ENCODE measurements at regions not wholly inside any gene's neighbourhood (a gene's known extent, or its start where the extent isn't known, plus 50 kb on each side); places are given as distances from the start of the nearest gene placed in this dataset.

GRCh38 chr6:134420614-134421181 is 102.8 kb upstream of the SGK1 start:
- H3K4me3 ChIP-seq, result no peak overlapping the region
- H3K4me1 ChIP-seq, result no peaks in the 10 kb centered on the region
- H3K27me3 ChIP-seq, result no peaks in the 10 kb centered on the region
- H3K9me3 ChIP-seq, result no peaks in the 10 kb centered on the region
- 80% methylated on average over 3 of the region's 3 CpGs for WGBS, 2 donors
- H3K27ac ChIP-seq, result no peak overlapping the region
- H3K36me3 ChIP-seq, result no peaks in the 10 kb centered on the region
- intact Hi-C loops (cut with DNase I), result no loop called here
- TF ChIP-seq POLR2A (IDR thresholded peaks at IDR 0.05) (no peak), POLR2AphosphoS5 (IDR thresholded peaks at IDR 0.05) (no peak), EP300 (IDR thresholded peaks at IDR 0.05) (no peak)
- TF ChIP-seq, protein P1, sequence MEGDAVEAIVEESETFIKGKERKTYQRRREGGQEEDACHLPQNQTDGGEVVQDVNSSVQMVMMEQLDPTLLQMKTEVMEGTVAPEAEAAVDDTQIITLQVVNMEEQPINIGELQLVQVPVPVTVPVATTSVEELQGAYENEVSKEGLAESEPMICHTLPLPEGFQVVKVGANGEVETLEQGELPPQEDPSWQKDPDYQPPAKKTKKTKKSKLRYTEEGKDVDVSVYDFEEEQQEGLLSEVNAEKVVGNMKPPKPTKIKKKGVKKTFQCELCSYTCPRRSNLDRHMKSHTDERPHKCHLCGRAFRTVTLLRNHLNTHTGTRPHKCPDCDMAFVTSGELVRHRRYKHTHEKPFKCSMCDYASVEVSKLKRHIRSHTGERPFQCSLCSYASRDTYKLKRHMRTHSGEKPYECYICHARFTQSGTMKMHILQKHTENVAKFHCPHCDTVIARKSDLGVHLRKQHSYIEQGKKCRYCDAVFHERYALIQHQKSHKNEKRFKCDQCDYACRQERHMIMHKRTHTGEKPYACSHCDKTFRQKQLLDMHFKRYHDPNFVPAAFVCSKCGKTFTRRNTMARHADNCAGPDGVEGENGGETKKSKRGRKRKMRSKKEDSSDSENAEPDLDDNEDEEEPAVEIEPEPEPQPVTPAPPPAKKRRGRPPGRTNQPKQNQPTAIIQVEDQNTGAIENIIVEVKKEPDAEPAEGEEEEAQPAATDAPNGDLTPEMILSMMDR (IDR thresholded peaks at IDR 0.05), result no peak
- DNase-seq, result no peak

DNA sequence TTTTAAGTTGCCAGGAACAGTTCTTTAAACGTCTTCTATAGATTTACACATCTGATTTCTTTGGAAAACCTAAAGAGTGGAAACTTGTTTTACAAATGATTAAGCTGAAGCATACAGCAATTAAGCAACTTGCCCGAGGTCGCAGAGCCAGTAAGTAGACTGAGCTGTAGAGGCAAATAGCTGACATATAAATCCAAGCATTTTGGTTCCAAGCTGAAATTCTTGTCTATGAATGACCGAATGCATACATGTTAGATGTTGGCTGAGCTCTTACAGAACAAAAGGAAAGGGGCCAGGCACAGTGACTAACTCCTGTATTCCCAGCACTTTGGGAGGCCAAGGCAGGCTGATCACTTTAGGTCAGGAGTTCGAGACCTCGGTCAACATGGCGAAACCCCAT is 101.8 kb upstream of the SGK1 start:
- no peak for TF ChIP-seq POLR2A (IDR thresholded peaks at IDR 0.05)
- TF ChIP-seq EP300 (IDR thresholded peaks at IDR 0.05), result no peak
- TF ChIP-seq, protein P1 (IDR thresholded peaks at IDR 0.05), result no peak
- TF ChIP-seq POLR2AphosphoS5 (IDR thresholded peaks at IDR 0.05), result no peak
- H3K27me3 ChIP-seq, result no peaks in the 10 kb centered on the region
- no peak overlapping the region for H3K27ac ChIP-seq
- no peaks in the 10 kb centered on the region for H3K36me3 ChIP-seq
- H3K4me1 ChIP-seq, result no peaks in the 10 kb centered on the region
- H3K4me3 ChIP-seq, result no peak overlapping the region
- intact Hi-C loops (cut with DNase I), result no loop called here
- no peaks in the 10 kb centered on the region for H3K9me3 ChIP-seq
- DNase-seq, result no peak
- WGBS, 2 donors, result 81 to 88% methylated on average over 7 of the region's 7 CpGs

- TF ChIP-seq POLR2A (IDR thresholded peaks at IDR 0.05), result no peak
- TF ChIP-seq POLR2AphosphoS5 (IDR thresholded peaks at IDR 0.05), result no peak
- no peak for TF ChIP-seq EP300 (IDR thresholded peaks at IDR 0.05)
- TF ChIP-seq, protein P1 (IDR thresholded peaks at IDR 0.05), result no peak
- no peaks in the 10 kb centered on the region for H3K27me3 ChIP-seq
- intact Hi-C loops (cut with DNase I), result no loop called here
- H3K9me3 ChIP-seq, result no peaks in the 10 kb centered on the region
- H3K4me1 ChIP-seq, result no peaks in the 10 kb centered on the region
- 75 to 85% methylated on average over 10 of the region's 10 CpGs for WGBS, 2 donors
- no peak overlapping the region for H3K27ac ChIP-seq
- no peak for DNase-seq
- H3K4me3 ChIP-seq, result no peak overlapping the region
- no peaks in the 10 kb centered on the region for H3K36me3 ChIP-seq
These were observed 98.7 kb upstream of the SGK1 start for GRCh38 chr6:134416418-134417154.

GRCh38 chr6:134415656-134416055 is 97.7 kb upstream of the SGK1 start:
- DNase-seq, result no peak
- Histone ChIP-seq H3K27ac (no peak overlapping the region), H3K36me3 (no peaks in the 10 kb centered on the region), H3K4me1 (no peaks in the 10 kb centered on the region), H3K27me3 (no peaks in the 10 kb centered on the region), H3K9me3 (no peaks in the 10 kb centered on the region), H3K4me3 (no peak overlapping the region)
- TF ChIP-seq POLR2AphosphoS5 (IDR thresholded peaks at IDR 0.05) (no peak), POLR2A (IDR thresholded peaks at IDR 0.05) (no peak), EP300 (IDR thresholded peaks at IDR 0.05) (no peak)
- TF ChIP-seq, protein P1 (IDR thresholded peaks at IDR 0.05), result no peak
- intact Hi-C loops (cut with DNase I), result no loop called here
- 56 to 75% methylated on average over 4 of the region's 4 CpGs for WGBS, 2 donors
